K562 (cell line): ENCODE measurements at regions not wholly inside any gene's neighbourhood (a gene's known extent, or its start where the extent isn't known, plus 50 kb on each side); places are given as distances from the start of the nearest gene placed in this dataset.

ENCODE experiments used
- EGR1 ChIP-seq: fragments of 450-650 bp; conservative IDR thresholded peaks from 2 replicates; pipeline ENCODE4 v1.6.1; 2017; ENCODE audit warnings: mild to moderate bottlenecking
- ESRRA ChIP-seq: fragments of 450-650 bp; IDR thresholded peaks from 2 replicates; pipeline ENCODE4 v1.6.1; 2014; ENCODE audit warnings: low read depth, mild to moderate bottlenecking, moderate library complexity, borderline replicate concordance
- ESRRB ChIP-seq: fragments of 250-450 bp; sonication (Bioruptor Pico); IDR thresholded peaks from 2 replicates; pipeline ENCODE4 v1.5.0; 2020; ENCODE audit warnings: mild to moderate bottlenecking, moderate library complexity, borderline replicate concordance
- MECOM ChIP-seq: fragments of 250-450 bp; sonication (Bioruptor Pico); IDR thresholded peaks from 2 replicates; pipeline ENCODE4 v1.8.0; 2022; ENCODE audit warnings: inconsistent platforms
- ZNF778 ChIP-seq: fragments of 450-650 bp; formaldehyde crosslinking; IDR thresholded peaks from 2 replicates; pipeline ENCODE4 v1.4.0; 2020; ENCODE audit warnings: mild to moderate bottlenecking, moderate library complexity

- no peak for TF ChIP-seq ESRRB
- no peak for TF ChIP-seq EGR1
- TF ChIP-seq MECOM (CRISPR knock-in tag), result no peak
- no peak for TF ChIP-seq ESRRA
- TF ChIP-seq ZNF778 (CRISPR knock-in tag), result no peak
Observed at GRCh38 chr15:84151205-84151931, 84.2 kb upstream of the GOLGA6L4 start.
